Activated T-helper 2 cell treated with anti-CD3 and anti-CD28 coated beads, Interferon-gamma antibody, Interleukin-2, Interleukin-4, amounts not matched to agents 10 μg/mL and 5 μg/mL and 100 μg/mL, durations not matched to agents 14 hours and 24 hours and 36 hours (primary cell): ENCODE measurements at regions not wholly inside any gene's neighbourhood (a gene's known extent, or its start where the extent isn't known, plus 50 kb on each side); places are given as distances from the start of the nearest gene placed in this dataset.

Experiments used
- DNase-seq: peaks from one replicate; pipeline ENCODE4 v3.0.0; 2021; ENCODE audit warnings: low spot score
- H3K27ac Mint-ChIP-seq: one replicate; pipeline ENCODE4 v1.8.0; 2021; ENCODE audit warnings: mixed read lengths
- H3K27me3 Mint-ChIP-seq: one replicate; pipeline ENCODE4 v1.8.0; 2021; ENCODE audit warnings: low read depth, mixed read lengths
- H3K36me3 Mint-ChIP-seq: one replicate; pipeline ENCODE4 v1.8.0; 2021; ENCODE audit warnings: low read depth, mixed read lengths
- H3K4me1 Mint-ChIP-seq: one replicate; pipeline ENCODE4 v1.8.0; 2021; ENCODE audit warnings: low read depth, mixed read lengths
- H3K4me3 Mint-ChIP-seq: one replicate; pipeline ENCODE4 v1.8.0; 2021; ENCODE audit warnings: low read depth, mild to moderate bottlenecking, moderate library complexity, mixed read lengths
- H3K9me3 Mint-ChIP-seq: one replicate; pipeline ENCODE4 v1.8.0; 2021; ENCODE audit warnings: mixed read lengths
- intact Hi-C: fragments of 100-400 bp; cut with micrococcal nuclease; formaldehyde crosslinking; loops from one replicate; pipeline ENCODE4 v1.15.1; 2023

GRCh38 chr10:33559105-33559504, 224.6 kb upstream of the NRP1 start:
- H3K36me3 Mint-ChIP-seq = no peaks in the 10 kb centered on the region
- no peak for DNase-seq
- H3K9me3 Mint-ChIP-seq = no peaks in the 10 kb centered on the region
- intact Hi-C loops = no loop called here
- peaks cover 4% of the 10 kb centered on the region for H3K4me1 Mint-ChIP-seq
- no peak overlapping the region for H3K27ac Mint-ChIP-seq
- peaks cover 5% of the 10 kb centered on the region for H3K27me3 Mint-ChIP-seq
- no peak overlapping the region for H3K4me3 Mint-ChIP-seq

- Mint-ChIP-seq H3K4me1 (peaks cover 4% of the 10 kb centered on the region), H3K9me3 (no peaks in the 10 kb centered on the region), H3K4me3 (no peak overlapping the region), H3K27me3 (peaks cover 5% of the 10 kb centered on the region), H3K27ac (no peak overlapping the region), H3K36me3 (no peaks in the 10 kb centered on the region)
- intact Hi-C loops = no loop called here
- DNase-seq = no peak
Observed at GRCh38 chr10:33557313-33557712, 222.8 kb upstream of the NRP1 start.

GRCh38 chr10:33556620-33557019, 222.2 kb upstream of the NRP1 start:
- H3K4me3 Mint-ChIP-seq = no peak overlapping the region
- intact Hi-C loops = no loop called here
- H3K4me1 Mint-ChIP-seq = peaks cover 4% of the 10 kb centered on the region
- no peaks in the 10 kb centered on the region for H3K36me3 Mint-ChIP-seq
- no peak overlapping the region for H3K27ac Mint-ChIP-seq
- no peak for DNase-seq
- no peaks in the 10 kb centered on the region for H3K9me3 Mint-ChIP-seq
- peaks cover 5% of the 10 kb centered on the region for H3K27me3 Mint-ChIP-seq

- peaks cover 5% of the 10 kb centered on the region for H3K27me3 Mint-ChIP-seq
- no peaks in the 10 kb centered on the region for H3K9me3 Mint-ChIP-seq
- no peak for DNase-seq
- peaks cover 4% of the 10 kb centered on the region for H3K4me1 Mint-ChIP-seq
- no peak overlapping the region for H3K27ac Mint-ChIP-seq
- intact Hi-C loops = no loop called here
- H3K4me3 Mint-ChIP-seq = no peak overlapping the region
- H3K36me3 Mint-ChIP-seq = no peaks in the 10 kb centered on the region
Observed at GRCh38 chr10:33556103-33556502, 221.6 kb upstream of the NRP1 start.

GRCh38 chr10:33553748-33554571, 219.5 kb upstream of the NRP1 start:
- no peak for DNase-seq
- Mint-ChIP-seq H3K27ac (no peak overlapping the region), H3K4me1 (no peaks in the 10 kb centered on the region), H3K9me3 (no peaks in the 10 kb centered on the region), H3K36me3 (no peaks in the 10 kb centered on the region), H3K4me3 (no peak overlapping the region), H3K27me3 (peaks cover 7% of the 10 kb centered on the region)
- intact Hi-C loops = no loop called here

- Mint-ChIP-seq H3K36me3 (no peaks in the 10 kb centered on the region), H3K27ac (no peak overlapping the region), H3K4me1 (no peaks in the 10 kb centered on the region), H3K9me3 (no peaks in the 10 kb centered on the region), H3K4me3 (no peak overlapping the region), H3K27me3 (peaks cover 7% of the 10 kb centered on the region)
- intact Hi-C loops = no loop called here
- no peak for DNase-seq
Observed at GRCh38 chr10:33552290-33552689, 217.8 kb upstream of the NRP1 start.

GRCh38 chr10:33550811-33551210, 216.3 kb upstream of the NRP1 start:
- intact Hi-C loops = no loop called here
- no peak for DNase-seq
- H3K9me3 Mint-ChIP-seq = no peaks in the 10 kb centered on the region
- H3K36me3 Mint-ChIP-seq = no peaks in the 10 kb centered on the region
- H3K4me1 Mint-ChIP-seq = no peaks in the 10 kb centered on the region
- H3K27ac Mint-ChIP-seq = no peak overlapping the region
- H3K4me3 Mint-ChIP-seq = no peak overlapping the region
- H3K27me3 Mint-ChIP-seq = peaks cover 5% of the 10 kb centered on the region

- Mint-ChIP-seq H3K36me3 (no peaks in the 10 kb centered on the region), H3K27me3 (peaks cover 5% of the 10 kb centered on the region), H3K4me3 (no peak overlapping the region), H3K27ac (no peak overlapping the region), H3K4me1 (no peaks in the 10 kb centered on the region), H3K9me3 (no peaks in the 10 kb centered on the region)
- intact Hi-C loops = no loop called here
- DNase-seq = no peak
Observed at GRCh38 chr10:33547976-33548375, 213.5 kb upstream of the NRP1 start.

GRCh38 chr10:33546031-33546430, 211.6 kb upstream of the NRP1 start:
- DNase-seq = no peak
- Mint-ChIP-seq H3K27me3 (peaks cover 5% of the 10 kb centered on the region), H3K9me3 (no peaks in the 10 kb centered on the region), H3K4me3 (no peak overlapping the region), H3K27ac (no peak overlapping the region), H3K4me1 (no peaks in the 10 kb centered on the region), H3K36me3 (no peaks in the 10 kb centered on the region)
- intact Hi-C loops = no loop called here

- H3K9me3 Mint-ChIP-seq = no peaks in the 10 kb centered on the region
- no peak for DNase-seq
- peaks cover 9% of the 10 kb centered on the region for H3K27me3 Mint-ChIP-seq
- intact Hi-C loops = no loop called here
- H3K36me3 Mint-ChIP-seq = no peaks in the 10 kb centered on the region
- no peak overlapping the region for H3K27ac Mint-ChIP-seq
- H3K4me1 Mint-ChIP-seq = no peaks in the 10 kb centered on the region
- no peak overlapping the region for H3K4me3 Mint-ChIP-seq
Observed at GRCh38 chr10:33542752-33543505, 208.5 kb upstream of the NRP1 start.

GRCh38 chr10:33539116-33539515, 204.6 kb upstream of the NRP1 start:
- intact Hi-C loops = no loop called here
- no peak for DNase-seq
- H3K9me3 Mint-ChIP-seq = no peaks in the 10 kb centered on the region
- no peaks in the 10 kb centered on the region for H3K4me1 Mint-ChIP-seq
- H3K27ac Mint-ChIP-seq = no peak overlapping the region
- no peaks in the 10 kb centered on the region for H3K36me3 Mint-ChIP-seq
- H3K4me3 Mint-ChIP-seq = no peak overlapping the region
- peaks cover 13% of the 10 kb centered on the region for H3K27me3 Mint-ChIP-seq

GRCh38 chr10:33537066-33537465, 202.6 kb upstream of the NRP1 start:
- Mint-ChIP-seq H3K9me3 (no peaks in the 10 kb centered on the region), H3K4me1 (no peaks in the 10 kb centered on the region)

GRCh38 chr10:33536508-33536907, 202.0 kb upstream of the NRP1 start:
- Mint-ChIP-seq H3K4me1 (no peaks in the 10 kb centered on the region), H3K36me3 (no peaks in the 10 kb centered on the region), H3K4me3 (no peak overlapping the region), H3K27me3 (peaks cover 13% of the 10 kb centered on the region), H3K9me3 (no peaks in the 10 kb centered on the region), H3K27ac (no peak overlapping the region)
- no peak for DNase-seq
- intact Hi-C loops = no loop called here

More at GRCh38 chr10:33537066-33537465, 202.6 kb upstream of the NRP1 start:
- Mint-ChIP-seq H3K27ac (no peak overlapping the region), H3K36me3 (no peaks in the 10 kb centered on the region), H3K27me3 (peaks cover 13% of the 10 kb centered on the region), H3K4me3 (no peak overlapping the region)
- intact Hi-C loops = no loop called here
- no peak for DNase-seq
